Heart left ventricle (tissue), 16 donors: ENCODE measurements at regions not wholly inside any gene's neighbourhood (a gene's known extent, or its start where the extent isn't known, plus 50 kb on each side); places are given as distances from the start of the nearest gene placed in this dataset.
"Not testable (repeated sequence)": the region's sequence is repeated elsewhere in the genome, so short reads cannot be mapped to it uniquely, and the experiment has no call there.

Experiments
- ATAC-seq, 4 donors: fragments of 200-7000 bp; cut with Tn5 transposase; one replicate each; pipeline ENCODE4 v1.9.1; 2020 to 2022; ENCODE audit warnings: moderate library complexity in 4 of 4, mild to moderate bottlenecking in 3 of 4, moderate number of reproducible peaks in 1 of 4
- DNase-seq, 5 donors: peaks; one replicate each; pipeline ENCODE4 v3.0.0-alpha.2; 2020
- H3K27ac ChIP-seq, 12 donors: fragments of 200-600 bp; sonication (generic) in 4 of 12; one replicate each; pipeline versions ENCODE4 v1.5.0 to v1.8.0; 2016 to 2022; ENCODE audit warnings: mild to moderate bottlenecking in 2 of 12
- H3K27me3 ChIP-seq, 9 donors: fragments of 200-600 bp; sonication (generic) in 2 of 9; one replicate each; pipeline versions ENCODE4 v1.5.1 to v1.8.0; 2016 to 2022; ENCODE audit warnings: mild to moderate bottlenecking in 3 of 9
- H3K36me3 ChIP-seq, 9 donors: fragments of 200-600 bp; sonication (generic) in 2 of 9; one replicate each; pipeline versions ENCODE4 v1.5.0 to v1.8.0; 2018 to 2022; ENCODE audit warnings: mild to moderate bottlenecking in 2 of 9
- H3K4me1 ChIP-seq, 12 donors: fragments of 200-600 bp; sonication (generic) in 4 of 12; one replicate each; pipeline versions ENCODE4 v1.5.0 to v1.8.0; 2016 to 2022; ENCODE audit warnings: mild to moderate bottlenecking in 3 of 12
- H3K4me3 ChIP-seq, 12 donors: fragments of 200-600 bp; sonication (generic) in 4 of 12; one replicate each; pipeline versions ENCODE4 v1.5.0 to v1.8.0; 2017 to 2022; ENCODE audit warnings: mild to moderate bottlenecking in 9 of 12, moderate library complexity in 4 of 12
- H3K9me3 ChIP-seq, 12 donors: fragments of 200-600 bp; sonication (generic) in 4 of 12; one replicate each; pipeline versions ENCODE4 v1.5.0 to v1.8.0; 2016 to 2022; ENCODE audit warnings: mild to moderate bottlenecking in 1 of 12
- POLR2A ChIP-seq, 2 donors: fragments of 450-650 bp; IDR thresholded peaks; one replicate each; pipeline ENCODE4 v1.6.1; 2017; ENCODE audit warnings: antibody characterized with exemption in 2 of 2, mild to moderate bottlenecking in 2 of 2, moderate library complexity in 2 of 2
- WGBS, 4 donors: extraction: QIAGEN DNeasy Blood & Tissue Kit in 2 of 4; methylation state at CpG; one replicate each; pipeline versions ENCODE4 v1.1.5 to v1.1.7; 2013 to 2018; 5-methylcytosine and 5-hydroxymethylcytosine counted together
- intact Hi-C, 10 donors: fragments of 100-400 bp; cut with DNase I; formaldehyde crosslinking; loops; one replicate each; pipeline versions ENCODE4 v1.11.1 to v1.14.2; 2022
- TF ChIP-seq, protein P1 (sequence below), 12 donors: fragments of 200-600 bp; sonication (generic) in 4 of 12; IDR thresholded peaks; one replicate each; pipeline versions ENCODE4 v1.5.0 to v1.8.0; 2018 to 2022; ENCODE audit warnings: antibody characterized with exemption in 12 of 12, mild to moderate bottlenecking in 5 of 12
- donor health status: ischemic (EF 13 %, LVEDD 7.1; RV severe dilation, severe dysfunction).
- donor health status: healthy with polysubstance abuse.
- donor health status: DM: no; HTN: yes; CAD: no.
- donor health status: DM: no; HTN: no; CAD: no.
- donor health status: ischemic (EF 25% LVEDD 6.9; RV normal size, moderate dysfunction).
- donor health status: ischemic (EF 25% LVEDD 5.7; RV mildly dilated, moderate dysfunction).
- donor health status: healthy.
- donor health status: DM: yes; HTN: yes; CAD: no.
- donor health status: ischemic (EF 35%, LVEDD 5.7; RV mildly dilated, moderate dysfunction).
- donor health status: nonischemic (EF 11% LVEDD 7.7; RV severe dilation, severe dysfunction).
- donor health status: DM: yes; HTN: yes; CAD: no.
- donor health status: PGD.
- donor health status: ischemic (EF 29% LVEDD 5.4; RV normal size, mild dysfunction).
- donor health status: nonischemic (EF 23%, LVEDD 6.1; RV moderate dilation, normal function).

- WGBS, 4 donors: 82 to 91% (median 87%) methylated on average over 1 of the region's 1 CpG
- intact Hi-C loops: no loop called here
- H3K27me3 ChIP-seq: no peaks in the 10 kb centered on the region
- TF ChIP-seq POLR2A (IDR thresholded peaks at IDR 0.05): no peak
- TF ChIP-seq, protein P1, sequence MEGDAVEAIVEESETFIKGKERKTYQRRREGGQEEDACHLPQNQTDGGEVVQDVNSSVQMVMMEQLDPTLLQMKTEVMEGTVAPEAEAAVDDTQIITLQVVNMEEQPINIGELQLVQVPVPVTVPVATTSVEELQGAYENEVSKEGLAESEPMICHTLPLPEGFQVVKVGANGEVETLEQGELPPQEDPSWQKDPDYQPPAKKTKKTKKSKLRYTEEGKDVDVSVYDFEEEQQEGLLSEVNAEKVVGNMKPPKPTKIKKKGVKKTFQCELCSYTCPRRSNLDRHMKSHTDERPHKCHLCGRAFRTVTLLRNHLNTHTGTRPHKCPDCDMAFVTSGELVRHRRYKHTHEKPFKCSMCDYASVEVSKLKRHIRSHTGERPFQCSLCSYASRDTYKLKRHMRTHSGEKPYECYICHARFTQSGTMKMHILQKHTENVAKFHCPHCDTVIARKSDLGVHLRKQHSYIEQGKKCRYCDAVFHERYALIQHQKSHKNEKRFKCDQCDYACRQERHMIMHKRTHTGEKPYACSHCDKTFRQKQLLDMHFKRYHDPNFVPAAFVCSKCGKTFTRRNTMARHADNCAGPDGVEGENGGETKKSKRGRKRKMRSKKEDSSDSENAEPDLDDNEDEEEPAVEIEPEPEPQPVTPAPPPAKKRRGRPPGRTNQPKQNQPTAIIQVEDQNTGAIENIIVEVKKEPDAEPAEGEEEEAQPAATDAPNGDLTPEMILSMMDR (IDR thresholded peaks at IDR 0.05): no peak
- no peak overlapping the region for H3K27ac ChIP-seq
- no peaks in the 10 kb centered on the region for H3K36me3 ChIP-seq
- ATAC-seq (no peak), DNase-seq (no peak)
- H3K4me1 ChIP-seq: no peaks in the 10 kb centered on the region
- no peaks in the 10 kb centered on the region for H3K9me3 ChIP-seq
- no peak overlapping the region for H3K4me3 ChIP-seq
These were observed 415.3 kb upstream of the FAM174A start for GRCh38 chr5:100119903-100120302.

DNA sequence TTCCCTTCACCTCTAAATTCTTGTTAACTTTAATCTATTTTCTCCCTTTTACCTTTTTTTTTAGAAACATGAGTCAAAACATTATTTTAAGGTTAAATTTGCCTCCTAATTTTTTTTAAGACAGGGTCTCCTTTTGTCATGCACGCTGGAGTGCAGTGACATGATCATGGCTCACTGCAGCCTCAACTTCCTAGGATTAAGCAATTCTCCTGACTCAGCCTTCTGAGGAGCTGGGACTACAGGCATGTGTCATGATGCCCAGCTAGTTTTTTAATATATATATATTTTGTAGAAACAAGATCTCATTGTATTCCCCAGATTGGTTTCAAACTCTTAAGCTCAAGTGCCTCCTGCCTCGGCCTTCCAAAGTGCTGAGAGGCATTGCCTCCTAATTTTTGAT lies 424.7 kb upstream of the FAM174A start:
- 46 to 81% (median 70%) methylated on average over 2 of the region's 2 CpGs for WGBS, 4 donors
- intact Hi-C loops: no loop called here
- DNase-seq: no peak
- TF ChIP-seq, protein P1 (IDR thresholded peaks at IDR 0.05): no peak
- no peak for TF ChIP-seq POLR2A (IDR thresholded peaks at IDR 0.05)
- no peaks in the 10 kb centered on the region for H3K4me1 ChIP-seq
- no peak for ATAC-seq
- no peaks in the 10 kb centered on the region for H3K36me3 ChIP-seq
- no peak overlapping the region for H3K4me3 ChIP-seq
- no peak overlapping the region for H3K27ac ChIP-seq
- no peaks in the 10 kb centered on the region for H3K27me3 ChIP-seq
- peaks cover 0 to 22% (median 5%) of the 10 kb centered on the region in 12 donors for H3K9me3 ChIP-seq

- peaks cover 0 to 22% (median 5%) of the 10 kb centered on the region in 12 donors for H3K9me3 ChIP-seq
- no peak for TF ChIP-seq POLR2A (IDR thresholded peaks at IDR 0.05)
- TF ChIP-seq, protein P1 (IDR thresholded peaks at IDR 0.05): no peak
- no peaks in the 10 kb centered on the region for H3K4me1 ChIP-seq
- no peaks in the 10 kb centered on the region for H3K36me3 ChIP-seq
- H3K27ac ChIP-seq: no peak overlapping the region
- DNase-seq (no peak), ATAC-seq (no peak)
- WGBS, 4 donors: 51 to 88% (median 68%) methylated on average over 3 of the region's 3 CpGs
- no peak overlapping the region for H3K4me3 ChIP-seq
- intact Hi-C loops: no loop called here
- no peaks in the 10 kb centered on the region for H3K27me3 ChIP-seq
These were observed 426.3 kb upstream of the FAM174A start for GRCh38 chr5:100108883-100109282.

DNA sequence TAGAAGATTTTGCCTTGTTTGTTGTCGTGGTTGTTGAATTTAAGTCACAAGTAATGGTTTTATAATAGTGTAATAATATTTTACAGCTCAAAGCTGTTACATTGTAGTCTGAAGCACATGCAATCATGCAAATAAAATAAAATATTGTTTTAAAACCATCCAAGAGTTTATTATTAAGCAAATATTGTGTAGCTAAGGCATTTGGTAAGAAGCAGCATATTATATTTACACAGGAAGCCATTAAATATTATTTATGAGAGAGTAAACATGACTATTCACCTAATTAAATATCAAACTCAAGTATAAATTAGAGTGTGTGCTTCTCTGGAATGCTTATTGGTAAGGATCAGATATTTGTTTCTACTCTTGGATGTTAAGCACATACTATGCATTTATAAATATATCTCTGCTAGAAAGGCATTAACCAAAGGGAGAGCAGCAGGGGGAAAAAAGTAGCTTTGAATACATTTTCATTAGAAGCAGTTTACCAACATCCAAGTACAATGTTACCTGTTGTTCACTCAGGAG lies 431.5 kb upstream of the FAM174A start:
- intact Hi-C loops, H3K4me1 ChIP-seq, H3K27ac ChIP-seq, DNase-seq, H3K4me3 ChIP-seq, H3K27me3 ChIP-seq, ATAC-seq, H3K36me3 ChIP-seq: not testable (repeated sequence)
- WGBS, 4 donors: 63 to 76% (median 72%) methylated on average over 1 of the region's 1 CpG
- peaks cover 0 to 14% (median 3%) of the 10 kb centered on the region in 12 donors for H3K9me3 ChIP-seq

DNA sequence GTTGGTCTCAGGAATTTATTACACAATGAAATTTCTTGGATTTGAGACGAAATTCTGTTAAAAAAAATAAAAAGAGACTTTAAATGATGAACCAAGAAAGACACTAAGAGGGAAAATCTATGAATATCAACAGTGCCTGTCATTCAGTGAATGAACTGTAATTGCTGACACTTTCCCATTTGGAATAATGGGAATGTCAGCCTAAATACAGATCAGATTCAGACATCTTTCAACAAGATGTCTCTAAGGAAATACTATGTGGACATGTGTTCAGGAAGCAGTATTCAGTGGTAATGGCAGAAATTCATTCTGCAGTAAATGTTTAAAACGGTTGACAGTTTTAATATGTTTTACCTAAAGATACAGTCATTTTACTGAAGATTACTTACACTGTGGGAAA lies 433.7 kb upstream of the FAM174A start:
- intact Hi-C loops, H3K4me1 ChIP-seq, H3K27me3 ChIP-seq, H3K4me3 ChIP-seq, DNase-seq, H3K9me3 ChIP-seq, H3K27ac ChIP-seq, H3K36me3 ChIP-seq, ATAC-seq: not testable (repeated sequence)
- WGBS, 4 donors: 42 to 54% (median 46%) methylated on average over 2 of the region's 2 CpGs

GRCh38 chr5:100096328-100096727 lies 438.8 kb upstream of the FAM174A start:
- intact Hi-C loops, H3K4me1 ChIP-seq, DNase-seq, H3K9me3 ChIP-seq, H3K27ac ChIP-seq, H3K27me3 ChIP-seq, ATAC-seq, H3K4me3 ChIP-seq, H3K36me3 ChIP-seq: not testable (repeated sequence)

DNA sequence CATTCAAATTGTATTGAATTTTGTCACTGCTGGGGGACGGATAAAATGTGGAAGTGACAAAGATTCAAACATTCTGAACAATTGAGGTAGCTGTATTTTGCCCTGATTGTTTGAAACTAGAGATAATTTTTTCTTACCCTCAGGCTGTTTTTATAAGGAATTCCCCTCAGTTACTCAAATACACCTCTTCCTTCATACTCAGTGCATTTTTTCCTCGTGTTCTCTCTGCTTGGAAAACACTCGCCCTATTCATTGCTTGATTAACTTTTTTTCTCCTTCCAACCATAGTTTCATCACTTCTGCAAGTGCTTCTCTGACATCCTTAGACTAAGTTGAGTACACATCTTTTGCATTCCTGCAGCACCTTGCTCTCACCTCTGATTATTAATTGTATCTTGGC lies 454.5 kb upstream of the FAM174A start:
- H3K27me3 ChIP-seq, DNase-seq, H3K4me3 ChIP-seq, ATAC-seq, H3K36me3 ChIP-seq, H3K27ac ChIP-seq, intact Hi-C loops, H3K9me3 ChIP-seq, H3K4me1 ChIP-seq: not testable (repeated sequence)
- WGBS, 4 donors: 37 to 48% (median 43%) methylated on average over 3 of the region's 3 CpGs

DNA sequence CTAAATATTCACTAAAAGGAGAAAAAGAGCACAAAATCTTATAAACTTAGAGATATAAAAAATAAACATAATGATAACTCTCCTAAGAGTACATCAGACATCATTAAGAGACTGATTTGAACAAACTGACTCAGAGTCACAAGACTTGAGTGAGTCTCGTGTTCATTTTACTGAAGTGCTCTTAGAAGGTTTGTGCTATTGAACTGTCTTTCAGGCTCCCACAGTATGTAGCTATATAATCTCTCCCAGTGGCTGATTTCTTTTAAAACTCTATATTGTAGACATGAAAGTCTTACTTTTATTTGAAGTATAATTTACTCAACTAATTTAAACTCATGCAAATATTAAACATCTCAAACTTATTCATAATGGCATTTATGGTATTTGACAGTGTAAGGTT lies 456.0 kb upstream of the FAM174A start:
- H3K4me3 ChIP-seq, intact Hi-C loops, DNase-seq, ATAC-seq, H3K36me3 ChIP-seq, H3K4me1 ChIP-seq, H3K27me3 ChIP-seq, H3K27ac ChIP-seq, H3K9me3 ChIP-seq: not testable (repeated sequence)
- 53 to 60% (median 56%) methylated on average over 1 of the region's 1 CpG for WGBS, 4 donors

- H3K4me3 ChIP-seq, H3K27ac ChIP-seq, H3K4me1 ChIP-seq, H3K36me3 ChIP-seq, intact Hi-C loops, H3K9me3 ChIP-seq, H3K27me3 ChIP-seq, ATAC-seq, DNase-seq: not testable (repeated sequence)
- 93 to 97% (median 93%) methylated on average over 12 to 17 of the region's 17 CpGs for WGBS, 4 donors
These were observed 469.2 kb upstream of the FAM174A start for GRCh38 chr5:100066020-100066419.
